GM23338 (cell line): ENCODE measurements at regions not wholly inside any gene's neighbourhood (a gene's known extent, or its start where the extent isn't known, plus 50 kb on each side); places are given as distances from the start of the nearest gene placed in this dataset.

Source experiments
- ATAC-seq: fragments of 200-7000 bp; cut with Tn5 transposase; 3 replicates; pipeline ENCODE4 v1.9.1; 2020
- DNase-seq: peaks from one replicate; pipeline ENCODE4 v3.0.0-alpha.2; 2015; ENCODE audit warnings: low spot score
- H2AFZ ChIP-seq: fragments of 200-600 bp; sonication (generic); 2 replicates; pipeline ENCODE4 v1.8.0; 2016; ENCODE audit warnings: antibody characterized with exemption, mild to moderate bottlenecking, moderate library complexity
- H3F3A ChIP-seq: fragments of 200-600 bp; sonication (generic); replicated peaks from 2 replicates; pipeline ENCODE4 v1.8.0; 2017; ENCODE audit warnings: antibody characterized with exemption, mixed run types, low read depth
- H3K27ac ChIP-seq: fragments of 200-600 bp; sonication (generic); 2 replicates; pipeline ENCODE4 v1.6.1; 2016; ENCODE audit warnings: low read depth
- H3K27me3 ChIP-seq: fragments of 200-600 bp; sonication (generic); 2 replicates; pipeline ENCODE4 v1.8.0; 2016; ENCODE audit warnings: mild to moderate bottlenecking, mixed run types, moderate library complexity; ENCODE audit not compliant: insufficient read depth
- H3K36me3 ChIP-seq: fragments of 200-600 bp; sonication (generic); 2 replicates; pipeline ENCODE4 v1.8.0; 2016; ENCODE audit warnings: mild to moderate bottlenecking; ENCODE audit not compliant: insufficient read depth
- H3K4me1 ChIP-seq: fragments of 200-600 bp; sonication (generic); 2 replicates; pipeline ENCODE4 v1.8.0; 2016; ENCODE audit warnings: mild to moderate bottlenecking, moderate library complexity; ENCODE audit not compliant: insufficient read depth
- H3K4me2 ChIP-seq: fragments of 200-600 bp; sonication (generic); 2 replicates; pipeline ENCODE4 v1.7.1; 2017; ENCODE audit warnings: mixed run types
- H3K4me3 ChIP-seq: fragments of 200-600 bp; sonication (generic); 2 replicates; pipeline ENCODE4 v1.6.1; 2016; ENCODE audit warnings: mixed run types
- H3K79me2 ChIP-seq: fragments of 200-600 bp; sonication (generic); replicated peaks from 2 replicates; pipeline ENCODE4 v1.8.0; 2017; ENCODE audit warnings: mild to moderate bottlenecking; ENCODE audit not compliant: insufficient read depth
- H3K9me2 ChIP-seq: fragments of 200-600 bp; sonication (generic); 2 replicates; pipeline ENCODE4 v1.8.0; 2017; ENCODE audit not compliant: insufficient read depth
- H4K20me1 ChIP-seq: fragments of 200-600 bp; sonication (generic); replicated peaks from 2 replicates; pipeline ENCODE4 v1.8.0; 2017; ENCODE audit warnings: mild to moderate bottlenecking; ENCODE audit not compliant: insufficient read depth
- H3K27ac Mint-ChIP-seq: 2 replicates; pipeline ENCODE4 v1.8.0; 2020; ENCODE audit warnings: inconsistent platforms, mild to moderate bottlenecking, moderate library complexity, mixed read lengths
- H3K27me3 Mint-ChIP-seq: 3 replicates; pipeline ENCODE4 v1.8.0; 2022; ENCODE audit warnings: low read depth, mild to moderate bottlenecking, moderate library complexity, mixed read lengths, inconsistent platforms; ENCODE audit not compliant: insufficient read depth, poor library complexity
- H3K36me3 Mint-ChIP-seq: 3 replicates; pipeline ENCODE4 v1.8.0; 2021; ENCODE audit warnings: low read depth, mild to moderate bottlenecking, inconsistent platforms, moderate library complexity, mixed read lengths
- H3K4me1 Mint-ChIP-seq: 3 replicates; pipeline ENCODE4 v1.8.0; 2020; ENCODE audit warnings: mild to moderate bottlenecking, inconsistent platforms, mixed read lengths
- H3K4me3 Mint-ChIP-seq: 3 replicates; pipeline ENCODE4 v1.8.0; 2021; ENCODE audit warnings: moderate library complexity, mild to moderate bottlenecking, inconsistent platforms, mixed read lengths
- H3K9me3 Mint-ChIP-seq: 3 replicates; pipeline ENCODE4 v1.8.0; 2020; ENCODE audit warnings: moderate library complexity, mild to moderate bottlenecking, inconsistent platforms, mixed read lengths
- CREB1 ChIP-seq: fragments of 250-450 bp; sonication (Bioruptor Pico); IDR thresholded peaks from 2 replicates; pipeline ENCODE4 v1.5.0; 2020; ENCODE audit warnings: low read depth, mild to moderate bottlenecking, moderate library complexity
- ETS1 ChIP-seq: IDR thresholded peaks from 2 replicates; pipeline ENCODE4 v1.6.1; 2016; ENCODE audit warnings: antibody characterized with exemption
- EZH2 ChIP-seq: fragments of 200-600 bp; sonication (generic); IDR thresholded peaks from one replicate; pipeline ENCODE4 v1.8.0; 2017; ENCODE audit warnings: antibody characterized with exemption, mild to moderate bottlenecking, low read depth; ENCODE audit not compliant: unreplicated experiment
- EZH2phosphoT487 ChIP-seq: fragments of 200-600 bp; sonication (generic); IDR thresholded peaks from one replicate; pipeline ENCODE4 v1.8.1; 2018; ENCODE audit warnings: antibody characterized with exemption; ENCODE audit not compliant: unreplicated experiment
- JUNB ChIP-seq: IDR thresholded peaks from one replicate; pipeline ENCODE4 v1.6.1; 2016; ENCODE audit warnings: antibody characterized with exemption; ENCODE audit not compliant: unreplicated experiment
- NANOG ChIP-seq: IDR thresholded peaks from 2 replicates; pipeline ENCODE4 v1.6.1; 2016; ENCODE audit warnings: antibody characterized with exemption, borderline replicate concordance
- POLR2AphosphoS5 ChIP-seq: IDR thresholded peaks from 2 replicates; pipeline ENCODE4 v1.6.1; 2016; ENCODE audit warnings: antibody characterized with exemption, low read depth
- STAT1 ChIP-seq: IDR thresholded peaks from one replicate; pipeline ENCODE4 v1.6.1; 2016; ENCODE audit warnings: antibody characterized with exemption; ENCODE audit not compliant: unreplicated experiment
- ZNF114 ChIP-seq: fragments of 250-450 bp; sonication (Bioruptor Pico); IDR thresholded peaks from 2 replicates; pipeline ENCODE4 v1.5.0; 2020; ENCODE audit warnings: mild to moderate bottlenecking, moderate library complexity
- ZNF331 ChIP-seq: fragments of 250-450 bp; sonication (Bioruptor Pico); IDR thresholded peaks from 2 replicates; pipeline ENCODE4 v1.5.0; 2020; ENCODE audit warnings: low read depth, mild to moderate bottlenecking, moderate library complexity
- ZNF462 ChIP-seq: fragments of 250-450 bp; sonication (Bioruptor Pico); IDR thresholded peaks from 2 replicates; pipeline ENCODE4 v1.5.0; 2020; ENCODE audit warnings: mild to moderate bottlenecking, moderate library complexity
- TF ChIP-seq, protein P1 (sequence below), 2 experiments: fragments of 200-600 bp in 1 of 2; sonication (generic) in 1 of 2; conservative IDR thresholded peaks; 2 replicates each; pipeline versions ENCODE4 v1.5.1 to v1.6.1; 2016 to 2017; ENCODE audit warnings: antibody characterized with exemption in 2 of 2, low read depth in 2 of 2, mild to moderate bottlenecking in 2 of 2, moderate library complexity in 1 of 2
- TF ChIP-seq, protein P2 (sequence below): IDR thresholded peaks from one replicate; pipeline ENCODE4 v1.6.1; 2018; ENCODE audit warnings: antibody characterized with exemption; ENCODE audit not compliant: unreplicated experiment

GRCh38 chr3:101954936-101955335, 105.6 kb downstream of the NFKBIZ start:
- Mint-ChIP-seq H3K27ac (no peak overlapping the region), H3K4me3 (no peak overlapping the region), H3K27me3 (no peaks in the 10 kb centered on the region), H3K4me1 (no peaks in the 10 kb centered on the region), H3K9me3 (no peaks in the 10 kb centered on the region), H3K36me3 (no peaks in the 10 kb centered on the region)
- Histone ChIP-seq H3K4me1 (no peaks in the 10 kb centered on the region), H3K79me2 (no peaks in the 10 kb centered on the region), H3K36me3 (no peaks in the 10 kb centered on the region), H3F3A (no peaks in the 10 kb centered on the region), H3K4me3 (no peak overlapping the region), H3K27me3 (no peaks in the 10 kb centered on the region), H3K27ac (no peak overlapping the region), H3K4me2 (no peak overlapping the region), H4K20me1 (no peaks in the 10 kb centered on the region), H2AFZ (no peak overlapping the region), H3K9me2 (no peaks in the 10 kb centered on the region)
- DNase-seq (no peak), ATAC-seq (no peak)
- TF ChIP-seq, protein P1, sequence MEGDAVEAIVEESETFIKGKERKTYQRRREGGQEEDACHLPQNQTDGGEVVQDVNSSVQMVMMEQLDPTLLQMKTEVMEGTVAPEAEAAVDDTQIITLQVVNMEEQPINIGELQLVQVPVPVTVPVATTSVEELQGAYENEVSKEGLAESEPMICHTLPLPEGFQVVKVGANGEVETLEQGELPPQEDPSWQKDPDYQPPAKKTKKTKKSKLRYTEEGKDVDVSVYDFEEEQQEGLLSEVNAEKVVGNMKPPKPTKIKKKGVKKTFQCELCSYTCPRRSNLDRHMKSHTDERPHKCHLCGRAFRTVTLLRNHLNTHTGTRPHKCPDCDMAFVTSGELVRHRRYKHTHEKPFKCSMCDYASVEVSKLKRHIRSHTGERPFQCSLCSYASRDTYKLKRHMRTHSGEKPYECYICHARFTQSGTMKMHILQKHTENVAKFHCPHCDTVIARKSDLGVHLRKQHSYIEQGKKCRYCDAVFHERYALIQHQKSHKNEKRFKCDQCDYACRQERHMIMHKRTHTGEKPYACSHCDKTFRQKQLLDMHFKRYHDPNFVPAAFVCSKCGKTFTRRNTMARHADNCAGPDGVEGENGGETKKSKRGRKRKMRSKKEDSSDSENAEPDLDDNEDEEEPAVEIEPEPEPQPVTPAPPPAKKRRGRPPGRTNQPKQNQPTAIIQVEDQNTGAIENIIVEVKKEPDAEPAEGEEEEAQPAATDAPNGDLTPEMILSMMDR (conservative IDR thresholded peaks at IDR 0.05; ENCODE audit: low read depth in 2 of 2) = no peak
- no peak for TF ChIP-seq JUNB
- TF ChIP-seq ZNF331 = no peak
- TF ChIP-seq CREB1 (CRISPR knock-in tag) = no peak
- TF ChIP-seq, protein P2, sequence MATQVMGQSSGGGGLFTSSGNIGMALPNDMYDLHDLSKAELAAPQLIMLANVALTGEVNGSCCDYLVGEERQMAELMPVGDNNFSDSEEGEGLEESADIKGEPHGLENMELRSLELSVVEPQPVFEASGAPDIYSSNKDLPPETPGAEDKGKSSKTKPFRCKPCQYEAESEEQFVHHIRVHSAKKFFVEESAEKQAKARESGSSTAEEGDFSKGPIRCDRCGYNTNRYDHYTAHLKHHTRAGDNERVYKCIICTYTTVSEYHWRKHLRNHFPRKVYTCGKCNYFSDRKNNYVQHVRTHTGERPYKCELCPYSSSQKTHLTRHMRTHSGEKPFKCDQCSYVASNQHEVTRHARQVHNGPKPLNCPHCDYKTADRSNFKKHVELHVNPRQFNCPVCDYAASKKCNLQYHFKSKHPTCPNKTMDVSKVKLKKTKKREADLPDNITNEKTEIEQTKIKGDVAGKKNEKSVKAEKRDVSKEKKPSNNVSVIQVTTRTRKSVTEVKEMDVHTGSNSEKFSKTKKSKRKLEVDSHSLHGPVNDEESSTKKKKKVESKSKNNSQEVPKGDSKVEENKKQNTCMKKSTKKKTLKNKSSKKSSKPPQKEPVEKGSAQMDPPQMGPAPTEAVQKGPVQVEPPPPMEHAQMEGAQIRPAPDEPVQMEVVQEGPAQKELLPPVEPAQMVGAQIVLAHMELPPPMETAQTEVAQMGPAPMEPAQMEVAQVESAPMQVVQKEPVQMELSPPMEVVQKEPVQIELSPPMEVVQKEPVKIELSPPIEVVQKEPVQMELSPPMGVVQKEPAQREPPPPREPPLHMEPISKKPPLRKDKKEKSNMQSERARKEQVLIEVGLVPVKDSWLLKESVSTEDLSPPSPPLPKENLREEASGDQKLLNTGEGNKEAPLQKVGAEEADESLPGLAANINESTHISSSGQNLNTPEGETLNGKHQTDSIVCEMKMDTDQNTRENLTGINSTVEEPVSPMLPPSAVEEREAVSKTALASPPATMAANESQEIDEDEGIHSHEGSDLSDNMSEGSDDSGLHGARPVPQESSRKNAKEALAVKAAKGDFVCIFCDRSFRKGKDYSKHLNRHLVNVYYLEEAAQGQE = no peak
- TF ChIP-seq EZH2 = no peak
- TF ChIP-seq ZNF462 (CRISPR knock-in tag) = no peak
- no peak for TF ChIP-seq POLR2AphosphoS5
- no peak for TF ChIP-seq NANOG
- TF ChIP-seq EZH2phosphoT487 = no peak
- TF ChIP-seq STAT1 = no peak
- no peak for TF ChIP-seq ETS1
- no peak for TF ChIP-seq ZNF114
